IMR-90 (cell line): ENCODE measurements at regions not wholly inside any gene's neighbourhood (a gene's known extent, or its start where the extent isn't known, plus 50 kb on each side); places are given as distances from the start of the nearest gene placed in this dataset.

Experiments used
- ATAC-seq: fragments of 200-7000 bp; cut with Tn5 transposase; 2 replicates; pipeline ENCODE4 v1.9.1; 2020; ENCODE audit warnings: low read depth, mild to moderate bottlenecking, moderate library complexity
- BruUV-seq: library from RNA; stranded (reverse); fragments of 400-500 nt; replicated peaks from 2 replicates; lab custom pipeline; 2021; lab: Mats Ljungman, UMichigan
- CTCF ChIA-PET: fragments of 300-600 bp; formaldehyde crosslinking; extraction: SDS; loops from one replicate; lab custom pipeline; 2021; ENCODE audit warnings: antibody characterized with exemption; lab: Yijun Ruan, JAX
- POLR2A ChIA-PET: fragments of 300-600 bp; sonication (Branson Sonifier 250); formaldehyde crosslinking; loops from one replicate; lab custom pipeline; 2022; ENCODE audit warnings: antibody characterized with exemption; ENCODE audit not compliant: unreplicated experiment; lab: Charles Lee
- DNase-seq: peaks from one replicate; pipeline ENCODE4 v3.0.0; 2013
- H2AFZ ChIP-seq: replicated peaks from 2 replicates; pipeline ENCODE3; 2013; ENCODE audit warnings: low read length, mild to moderate bottlenecking; ENCODE audit not compliant: poor library complexity
- H2AK5ac ChIP-seq: 2 replicates; pipeline ENCODE4 v1.6.1; 2013; ENCODE audit warnings: low read depth, low read length, inconsistent platforms
- H2AK9ac ChIP-seq: replicated peaks from 2 replicates; pipeline ENCODE3; 2013; ENCODE audit warnings: mild to moderate bottlenecking, low read depth, low read length, moderate library complexity; ENCODE audit not compliant: poor library complexity
- H2BK120ac ChIP-seq: 2 replicates; pipeline ENCODE4 v1.6.1; 2013; ENCODE audit warnings: low read depth, low read length, inconsistent platforms
- H2BK15ac ChIP-seq: 3 replicates; pipeline ENCODE4 v1.6.1; 2013; ENCODE audit warnings: low read depth, low read length, inconsistent platforms
- H2BK20ac ChIP-seq: 2 replicates; pipeline ENCODE4 v1.6.1; 2013; ENCODE audit warnings: low read depth, mild to moderate bottlenecking, inconsistent platforms, low read length, moderate library complexity
- H2BK5ac ChIP-seq: 2 replicates; pipeline ENCODE4 v1.6.1; 2013; ENCODE audit warnings: mild to moderate bottlenecking, low read depth, low read length, inconsistent platforms; ENCODE audit not compliant: poor library complexity, severe bottlenecking
- H3K14ac ChIP-seq: replicated peaks from 2 replicates; pipeline ENCODE4 v1.6.1; 2013; ENCODE audit warnings: low read depth, low read length, inconsistent platforms
- H3K18ac ChIP-seq: 2 replicates; pipeline ENCODE4 v1.6.1; 2013; ENCODE audit warnings: low read depth, low read length, control low read depth
- H3K23ac ChIP-seq: 2 replicates; pipeline ENCODE4 v1.6.1; 2013; ENCODE audit warnings: low read depth, low read length, inconsistent platforms
- H3K27ac ChIP-seq: 2 replicates; pipeline ENCODE4 v1.5.1; 2013; ENCODE audit warnings: mild to moderate bottlenecking, control low read depth, low read length; ENCODE audit not compliant: insufficient read depth
- H3K27me3 ChIP-seq: 2 replicates; pipeline ENCODE4 v1.6.1; 2013; ENCODE audit warnings: low read length; ENCODE audit not compliant: control insufficient read depth, insufficient read depth
- H3K36me3 ChIP-seq: 2 replicates; pipeline ENCODE4 v1.6.1; 2013; ENCODE audit warnings: low read length, mixed read lengths; ENCODE audit not compliant: control insufficient read depth, insufficient read depth
- H3K4ac ChIP-seq: 2 replicates; pipeline ENCODE4 v1.6.1; 2013; ENCODE audit warnings: low read depth, low read length, inconsistent platforms
- H3K4me1 ChIP-seq: 2 replicates; pipeline ENCODE4 v1.6.1; 2013; ENCODE audit warnings: low read length, mixed read lengths; ENCODE audit not compliant: control insufficient read depth, insufficient read depth
- H3K4me2 ChIP-seq: 2 replicates; pipeline ENCODE4 v1.6.1; 2013; ENCODE audit warnings: low read depth, mild to moderate bottlenecking, control low read depth, low read length, moderate library complexity
- H3K4me3 ChIP-seq: 2 replicates; pipeline ENCODE4 v1.5.1; 2013; ENCODE audit warnings: low read depth, mild to moderate bottlenecking, control low read depth, low read length, moderate library complexity; ENCODE audit not compliant: insufficient read depth
- H3K56ac ChIP-seq: 2 replicates; pipeline ENCODE4 v1.6.1; 2013; ENCODE audit warnings: low read length, inconsistent platforms; ENCODE audit not compliant: insufficient read depth; ENCODE audit errors: extremely low read depth
- H3K79me1 ChIP-seq, 2 experiments: 2 replicates each; pipeline ENCODE4 v1.6.1; 2013; ENCODE audit warnings: low read length in 2 of 2, inconsistent platforms in 1 of 2, low read depth in 1 of 2
- H3K9ac ChIP-seq: 2 replicates; pipeline ENCODE4 v1.6.1; 2013; ENCODE audit warnings: low read depth, low read length, control low read depth
- H3K9me1 ChIP-seq: 2 replicates; pipeline ENCODE4 v1.6.1; 2013; ENCODE audit warnings: low read length, inconsistent platforms; ENCODE audit not compliant: insufficient read depth
- H3K9me3 ChIP-seq: 2 replicates; pipeline ENCODE4 v1.6.1; 2013; ENCODE audit warnings: low read length; ENCODE audit not compliant: control insufficient read depth, insufficient read depth
- H4K20me1 ChIP-seq: 2 replicates; pipeline ENCODE4 v1.6.1; 2013; ENCODE audit warnings: low read length, inconsistent platforms; ENCODE audit not compliant: insufficient read depth
- H4K5ac ChIP-seq: 2 replicates; pipeline ENCODE4 v1.6.1; 2013; ENCODE audit warnings: mild to moderate bottlenecking, low read depth, low read length, control low read depth
- H4K8ac ChIP-seq, 2 experiments: 2 replicates each; pipeline ENCODE4 v1.6.1; 2013; ENCODE audit warnings: low read depth in 2 of 2, low read length in 2 of 2, control low read depth in 1 of 2, inconsistent platforms in 1 of 2
- H4K91ac ChIP-seq: 2 replicates; pipeline ENCODE4 v1.6.1; 2013; ENCODE audit warnings: low read depth, low read length, inconsistent platforms; ENCODE audit not compliant: insufficient read depth
- BHLHE40 ChIP-seq: fragments of 150-350 bp; IDR thresholded peaks from 2 replicates; pipeline ENCODE4 v1.6.1; 2016; ENCODE audit warnings: mild to moderate bottlenecking, low read depth, low read length
- CEBPB ChIP-seq: IDR thresholded peaks from 2 replicates; pipeline ENCODE4 v1.6.1; 2012; ENCODE audit warnings: low read depth, low read length, improper control_type of control experiment
- CHD1 ChIP-seq: IDR thresholded peaks from 2 replicates; pipeline ENCODE4 v1.6.1; 2012; ENCODE audit warnings: low read depth, low read length, improper control_type of control experiment
- ELK1 ChIP-seq: fragments of 150-350 bp; IDR thresholded peaks from 2 replicates; pipeline ENCODE4 v1.6.1; 2016; ENCODE audit warnings: low read depth, mild to moderate bottlenecking, low read length, moderate library complexity, borderline replicate concordance
- FOS ChIP-seq: fragments of 150-350 bp; IDR thresholded peaks from 2 replicates; pipeline ENCODE4 v1.6.1; 2016; ENCODE audit warnings: low read depth, low read length
- MAFK ChIP-seq: IDR thresholded peaks from 2 replicates; pipeline ENCODE4 v1.6.1; 2012; ENCODE audit warnings: low read depth, low read length, improper control_type of control experiment
- MAZ ChIP-seq: IDR thresholded peaks from 2 replicates; pipeline ENCODE4 v1.6.1; 2012; ENCODE audit warnings: low read depth, mild to moderate bottlenecking, low read length, improper control_type of control experiment, moderate library complexity, borderline replicate concordance
- MXI1 ChIP-seq: IDR thresholded peaks from 2 replicates; pipeline ENCODE4 v1.6.1; 2012; ENCODE audit warnings: low read depth, mild to moderate bottlenecking, low read length, moderate library complexity, borderline replicate concordance
- NFE2L2 ChIP-seq: fragments of 150-350 bp; IDR thresholded peaks from 2 replicates; pipeline ENCODE4 v1.6.1; 2016; ENCODE audit warnings: low read depth, mild to moderate bottlenecking, low read length
- RCOR1 ChIP-seq: IDR thresholded peaks from 2 replicates; pipeline ENCODE4 v1.6.1; 2012; ENCODE audit warnings: mild to moderate bottlenecking, low read length, improper control_type of control experiment; ENCODE audit not compliant: insufficient replicate concordance
- RFX5 ChIP-seq: IDR thresholded peaks from 2 replicates; pipeline ENCODE4 v1.8.0; 2012; ENCODE audit warnings: low read depth, mild to moderate bottlenecking, low read length, moderate library complexity
- WGBS, 2 experiments: methylation state at CpG; one replicate each; pipeline versions ENCODE4 v1.1.5 to v1.1.7; 2013; ENCODE audit warnings: missing lambda C conversion rate in 2 of 2; ENCODE audit not compliant: insufficient read length in 1 of 2; ENCODE audit errors: extremely low coverage in 2 of 2; 5-methylcytosine and 5-hydroxymethylcytosine counted together
- dilution Hi-C: fragments of 300-500 bp; cut with HindIII; formaldehyde crosslinking; loops from one replicate; pipeline ENCODE4 v1.14.3; 2018; ENCODE audit warnings: low sequenced_read_pairs; ENCODE audit not compliant: unreplicated experiment
- in situ Hi-C: fragments of 300-500 bp; cut with MboI; formaldehyde crosslinking; loops from 3 replicates; pipeline ENCODE4 v1.14.3; 2019; ENCODE audit warnings: low sequenced_read_pairs, inconsistent platforms, mixed read lengths
- intact Hi-C: fragments of 100-400 bp; cut with micrococcal nuclease; formaldehyde crosslinking; loops from 2 replicates; pipeline ENCODE4 v1.10.0; 2022

GRCh38 chr2:45072862-45073237, 63.6 kb upstream of the SIX2 start:
- no TSS peak for BruUV-seq
- no peak overlapping the region for H3K27ac ChIP-seq
- intact Hi-C loops: no loop called here

More at GRCh38 chr2:45072862-45073237, 63.6 kb upstream of the SIX2 start:
- H3K18ac ChIP-seq: no peak overlapping the region
- no peak overlapping the region for H2BK20ac ChIP-seq
- no peak overlapping the region for H2AFZ ChIP-seq
- H3K9me1 ChIP-seq: no peaks in the 10 kb centered on the region
- TF ChIP-seq BHLHE40 (no peak), CEBPB (no peak), MAFK (no peak), CHD1 (no peak), MXI1 (no peak), RCOR1 (no peak), MAZ (no peak), ELK1 (no peak), NFE2L2 (no peak), FOS (no peak), RFX5 (no peak)
- no peak overlapping the region for H2BK5ac ChIP-seq
- no peak overlapping the region for H3K56ac ChIP-seq
- dilution Hi-C loops (no loop called here), in situ Hi-C loops (no loop called here)
- H3K4me3 ChIP-seq: no peak overlapping the region
- WGBS, 2 experiments: 40% methylated on average over 1 of the region's 8 CpGs; no CpG with 5 or more reads in 1 of the 2 experiments
- ChIA-PET CTCF (no interaction called here), POLR2A (no interaction called here)
- peaks cover 65% of the 10 kb centered on the region for H3K27me3 ChIP-seq
- no peaks in the 10 kb centered on the region for H3K9me3 ChIP-seq
- H3K9ac ChIP-seq: no peak overlapping the region
- H3K14ac ChIP-seq: no peak overlapping the region
- H4K5ac ChIP-seq: no peak overlapping the region
- no peak for DNase-seq
- no peak overlapping the region for H2AK9ac ChIP-seq
- H4K91ac ChIP-seq: no peak overlapping the region
- H3K36me3 ChIP-seq: no peaks in the 10 kb centered on the region
- no peak overlapping the region for H3K23ac ChIP-seq
- H4K8ac ChIP-seq: no peak overlapping the region
- no peak overlapping the region for H3K4ac ChIP-seq
- H3K4me1 ChIP-seq: no peaks in the 10 kb centered on the region
- H3K79me1 ChIP-seq: no peaks in the 10 kb centered on the region
- no peak overlapping the region for H3K4me2 ChIP-seq
- no peak overlapping the region for H2AK5ac ChIP-seq
- no peak overlapping the region for H2BK120ac ChIP-seq
- no peak overlapping the region for H2BK15ac ChIP-seq
- ATAC-seq: no peak
- H4K20me1 ChIP-seq: no peaks in the 10 kb centered on the region
